ENCODE measurements at regions not wholly inside any gene's neighbourhood (a gene's known extent, or its start where the extent isn't known, plus 50 kb on each side); places are given as distances from the start of the nearest gene placed in this dataset.

DNA sequence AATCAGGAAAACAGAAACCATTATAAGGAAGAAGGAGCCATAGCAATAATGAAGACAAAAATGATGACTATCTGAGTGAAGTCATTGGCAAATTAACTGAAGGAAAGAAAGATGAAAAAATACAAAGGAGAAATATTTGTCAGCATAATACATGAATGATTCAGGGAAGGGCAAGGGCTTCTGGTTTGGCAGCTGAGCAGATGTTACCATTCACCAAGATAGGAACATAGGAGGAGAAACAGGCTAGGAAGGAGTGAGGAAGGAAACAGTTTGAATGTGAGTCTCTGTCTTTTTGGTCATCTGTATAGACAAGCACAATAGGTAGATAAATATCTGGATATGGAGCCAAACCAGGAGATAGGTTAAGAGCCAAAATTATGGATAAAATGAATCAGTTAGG is 296.0 kb downstream of the ISL1 start:
- H3K18ac ChIP-seq (ENCODE audit: low read depth in 1 of 2, low read length in 2 of 2), result no peak overlapping the region
- H3K4ac ChIP-seq (ENCODE audit: low read depth in 1 of 2, low read length in 2 of 2), result no peak overlapping the region
- no peak overlapping the region for H4K8ac ChIP-seq (ENCODE audit: low read length)
- H3K27ac ChIP-seq (ENCODE audit: low read length, poor library complexity, severe bottlenecking), result no peak overlapping the region
- H2BK15ac ChIP-seq (ENCODE audit: low read depth, poor library complexity, severe bottlenecking), result no peak overlapping the region
- H3K14ac ChIP-seq (ENCODE audit: low read length in 2 of 2), result no peak overlapping the region
- no peak overlapping the region for H3K23ac ChIP-seq (ENCODE audit: low read length in 2 of 2)
- DNase-seq, result no peak
- H3K27me3 ChIP-seq (ENCODE audit: control insufficient read depth in 1 of 2, insufficient read depth in 1 of 2, low read length in 2 of 2), result no peaks in the 10 kb centered on the region
- no peaks in the 10 kb centered on the region for H3K9me3 ChIP-seq (ENCODE audit: control insufficient read depth, low read length)
- no peaks in the 10 kb centered on the region for H3K4me1 ChIP-seq (ENCODE audit: control insufficient read depth, insufficient read depth, low read depth, low read length)
- no peak overlapping the region for H2AFZ ChIP-seq (ENCODE audit: low read depth, low read length)
- no peak overlapping the region for H3K4me2 ChIP-seq (ENCODE audit: low read length, poor library complexity, severe bottlenecking)
- H2BK12ac ChIP-seq (ENCODE audit: low read length in 2 of 2), result no peak overlapping the region
- H3K79me1 ChIP-seq (replicated peaks; ENCODE audit: low read length, poor library complexity, severe bottlenecking), result no peaks in the 10 kb centered on the region
- no peak overlapping the region for H3K4me3 ChIP-seq (ENCODE audit: insufficient read depth in 1 of 2, low read depth in 1 of 2, low read length in 2 of 2)
- H3K9ac ChIP-seq (ENCODE audit: low read length), result no peak overlapping the region
- no peak overlapping the region for H4K91ac ChIP-seq (ENCODE audit: low read length)
- H2BK5ac ChIP-seq (ENCODE audit: low read depth, low read length, poor library complexity, severe bottlenecking), result no peak overlapping the region
- H2AK5ac ChIP-seq (ENCODE audit: low read length, severe bottlenecking), result no peak overlapping the region
- no peaks in the 10 kb centered on the region for H3K36me3 ChIP-seq (ENCODE audit: control insufficient read depth in 1 of 2, insufficient read depth in 2 of 2, low read depth in 1 of 2, low read length in 2 of 2)
- H2BK120ac ChIP-seq (ENCODE audit: low read depth, low read length), result no peak overlapping the region

- Histone ChIP-seq H2BK5ac (ENCODE audit: low read depth, low read length, poor library complexity, severe bottlenecking) (no peak overlapping the region), H3K9ac (ENCODE audit: low read length) (no peak overlapping the region), H3K4ac (ENCODE audit: low read depth in 1 of 2, low read length in 2 of 2) (no peak overlapping the region), H3K4me1 (ENCODE audit: control insufficient read depth, insufficient read depth, low read depth, low read length) (no peaks in the 10 kb centered on the region), H2BK12ac (ENCODE audit: low read length in 2 of 2) (no peak overlapping the region), H3K79me1 (replicated peaks; ENCODE audit: low read length, poor library complexity, severe bottlenecking) (no peaks in the 10 kb centered on the region), H2AFZ (ENCODE audit: low read depth, low read length) (no peak overlapping the region), H4K91ac (ENCODE audit: low read length) (no peak overlapping the region), H3K4me3 (ENCODE audit: insufficient read depth in 1 of 2, low read depth in 1 of 2, low read length in 2 of 2) (no peak overlapping the region), H3K9me3 (ENCODE audit: control insufficient read depth, low read length) (no peaks in the 10 kb centered on the region), H2BK15ac (ENCODE audit: low read depth, poor library complexity, severe bottlenecking) (no peak overlapping the region), H3K4me2 (ENCODE audit: low read length, poor library complexity, severe bottlenecking) (no peak overlapping the region), H3K18ac (ENCODE audit: low read depth in 1 of 2, low read length in 2 of 2) (no peak overlapping the region), H2AK5ac (ENCODE audit: low read length, severe bottlenecking) (no peak overlapping the region), H3K27me3 (ENCODE audit: control insufficient read depth in 1 of 2, insufficient read depth in 1 of 2, low read length in 2 of 2) (no peaks in the 10 kb centered on the region), H4K8ac (ENCODE audit: low read length) (no peak overlapping the region), H3K23ac (ENCODE audit: low read length in 2 of 2) (no peak overlapping the region), H3K14ac (ENCODE audit: low read length in 2 of 2) (no peak overlapping the region), H2BK120ac (ENCODE audit: low read depth, low read length) (no peak overlapping the region), H3K27ac (ENCODE audit: low read length, poor library complexity, severe bottlenecking) (no peak overlapping the region), H3K36me3 (ENCODE audit: control insufficient read depth in 1 of 2, insufficient read depth in 2 of 2, low read depth in 1 of 2, low read length in 2 of 2) (no peaks in the 10 kb centered on the region)
- WGBS, result no CpG with 5 or more reads among the region's 2 CpGs
- no peak for DNase-seq
These were observed 301.6 kb downstream of the ISL1 start for GRCh38 chr5:51684794-51685355.

DNA sequence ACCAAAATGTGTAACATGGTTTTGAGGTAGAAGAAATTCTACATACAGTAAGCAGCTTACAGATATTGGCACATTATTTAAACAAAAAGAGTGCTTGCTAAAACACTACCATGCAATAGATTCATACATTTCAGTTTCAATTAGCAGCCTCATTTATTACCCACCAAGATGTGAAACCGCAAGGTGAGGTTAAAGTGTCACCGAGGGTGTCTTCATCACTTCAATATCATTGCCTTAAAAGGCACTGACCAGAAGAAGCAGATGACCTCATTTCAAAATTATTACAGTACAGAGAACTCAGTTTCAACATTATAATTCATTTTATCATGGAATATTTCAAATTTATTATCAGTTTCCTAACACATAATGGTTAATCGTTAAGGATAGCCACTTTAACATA is 302.2 kb downstream of the ISL1 start:
- no peak overlapping the region for H3K18ac ChIP-seq (ENCODE audit: low read depth in 1 of 2, low read length in 2 of 2)
- no peak for DNase-seq
- H3K4me1 ChIP-seq (ENCODE audit: control insufficient read depth, insufficient read depth, low read depth, low read length), result no peaks in the 10 kb centered on the region
- H2AFZ ChIP-seq (ENCODE audit: low read depth, low read length), result no peak overlapping the region
- H3K27ac ChIP-seq (ENCODE audit: low read length, poor library complexity, severe bottlenecking), result no peak overlapping the region
- H3K27me3 ChIP-seq (ENCODE audit: control insufficient read depth in 1 of 2, insufficient read depth in 1 of 2, low read length in 2 of 2), result no peaks in the 10 kb centered on the region
- H3K36me3 ChIP-seq (ENCODE audit: control insufficient read depth in 1 of 2, insufficient read depth in 2 of 2, low read depth in 1 of 2, low read length in 2 of 2), result no peaks in the 10 kb centered on the region
- H2AK5ac ChIP-seq (ENCODE audit: low read length, severe bottlenecking), result no peak overlapping the region
- no peak overlapping the region for H2BK5ac ChIP-seq (ENCODE audit: low read depth, low read length, poor library complexity, severe bottlenecking)
- no peaks in the 10 kb centered on the region for H3K9me3 ChIP-seq (ENCODE audit: control insufficient read depth, low read length)
- H4K8ac ChIP-seq (ENCODE audit: low read length), result no peak overlapping the region
- H3K14ac ChIP-seq (ENCODE audit: low read length in 2 of 2), result no peak overlapping the region
- no peak overlapping the region for H4K91ac ChIP-seq (ENCODE audit: low read length)
- H2BK15ac ChIP-seq (ENCODE audit: low read depth, poor library complexity, severe bottlenecking), result no peak overlapping the region
- H2BK12ac ChIP-seq (ENCODE audit: low read length in 2 of 2), result no peak overlapping the region
- no peak overlapping the region for H3K9ac ChIP-seq (ENCODE audit: low read length)
- H3K4me3 ChIP-seq (ENCODE audit: insufficient read depth in 1 of 2, low read depth in 1 of 2, low read length in 2 of 2), result no peak overlapping the region
- no peaks in the 10 kb centered on the region for H3K79me1 ChIP-seq (replicated peaks; ENCODE audit: low read length, poor library complexity, severe bottlenecking)
- no peak overlapping the region for H3K4ac ChIP-seq (ENCODE audit: low read depth in 1 of 2, low read length in 2 of 2)
- no peak overlapping the region for H2BK120ac ChIP-seq (ENCODE audit: low read depth, low read length)
- H3K4me2 ChIP-seq (ENCODE audit: low read length, poor library complexity, severe bottlenecking), result no peak overlapping the region
- no peak overlapping the region for H3K23ac ChIP-seq (ENCODE audit: low read length in 2 of 2)
- 90% methylated on average over 3 of the region's 3 CpGs for WGBS

DNA sequence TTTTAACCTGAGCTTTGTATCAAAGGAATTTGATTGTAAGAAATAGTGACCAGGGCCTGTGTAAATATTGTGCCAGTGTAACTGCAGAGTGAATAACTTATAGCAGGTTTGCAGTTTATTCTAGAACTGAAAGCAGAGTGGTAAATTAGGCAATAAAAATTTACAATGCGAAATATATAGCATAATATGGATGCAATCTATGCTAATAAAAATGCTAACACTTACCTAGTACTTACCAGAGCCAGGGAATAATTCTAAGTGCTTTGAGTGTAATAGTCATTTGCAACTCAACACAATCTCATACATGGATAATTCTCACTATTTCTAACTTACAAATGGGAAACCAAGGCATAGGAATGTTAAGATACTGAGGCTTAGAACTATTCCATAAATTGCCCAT is 303.4 kb downstream of the ISL1 start:
- H3K27me3 ChIP-seq (ENCODE audit: control insufficient read depth in 1 of 2, insufficient read depth in 1 of 2, low read length in 2 of 2), result no peaks in the 10 kb centered on the region
- no peak overlapping the region for H2BK12ac ChIP-seq (ENCODE audit: low read length in 2 of 2)
- H3K4ac ChIP-seq (ENCODE audit: low read depth in 1 of 2, low read length in 2 of 2), result no peak overlapping the region
- WGBS, result no CpG with 5 or more reads among the region's 1 CpG
- H4K91ac ChIP-seq (ENCODE audit: low read length), result no peak overlapping the region
- no peak overlapping the region for H2BK5ac ChIP-seq (ENCODE audit: low read depth, low read length, poor library complexity, severe bottlenecking)
- no peak overlapping the region for H2AFZ ChIP-seq (ENCODE audit: low read depth, low read length)
- H3K4me3 ChIP-seq (ENCODE audit: insufficient read depth in 1 of 2, low read depth in 1 of 2, low read length in 2 of 2), result no peak overlapping the region
- H3K14ac ChIP-seq (ENCODE audit: low read length in 2 of 2), result no peak overlapping the region
- no peak overlapping the region for H3K18ac ChIP-seq (ENCODE audit: low read depth in 1 of 2, low read length in 2 of 2)
- H4K8ac ChIP-seq (ENCODE audit: low read length), result no peak overlapping the region
- H2BK120ac ChIP-seq (ENCODE audit: low read depth, low read length), result no peak overlapping the region
- H2AK5ac ChIP-seq (ENCODE audit: low read length, severe bottlenecking), result no peak overlapping the region
- no peak overlapping the region for H3K4me2 ChIP-seq (ENCODE audit: low read length, poor library complexity, severe bottlenecking)
- no peak overlapping the region for H2BK15ac ChIP-seq (ENCODE audit: low read depth, poor library complexity, severe bottlenecking)
- H3K23ac ChIP-seq (ENCODE audit: low read length in 2 of 2), result no peak overlapping the region
- no peaks in the 10 kb centered on the region for H3K4me1 ChIP-seq (ENCODE audit: control insufficient read depth, insufficient read depth, low read depth, low read length)
- no peaks in the 10 kb centered on the region for H3K9me3 ChIP-seq (ENCODE audit: control insufficient read depth, low read length)
- no peak overlapping the region for H3K27ac ChIP-seq (ENCODE audit: low read length, poor library complexity, severe bottlenecking)
- no peaks in the 10 kb centered on the region for H3K79me1 ChIP-seq (replicated peaks; ENCODE audit: low read length, poor library complexity, severe bottlenecking)
- H3K36me3 ChIP-seq (ENCODE audit: control insufficient read depth in 1 of 2, insufficient read depth in 2 of 2, low read depth in 1 of 2, low read length in 2 of 2), result no peaks in the 10 kb centered on the region
- H3K9ac ChIP-seq (ENCODE audit: low read length), result no peak overlapping the region
- no peak for DNase-seq

Data from mesenchymal stem cell (in vitro differentiated cells and primary cell).